Breast epithelium (tissue), 3 donors: ENCODE measurements at regions not wholly inside any gene's neighbourhood (a gene's known extent, or its start where the extent isn't known, plus 50 kb on each side); places are given as distances from the start of the nearest gene placed in this dataset.

Experiments used
- POLR2A ChIP-seq: fragments of 450-650 bp; IDR thresholded peaks from one replicate; pipeline ENCODE4 v1.6.1; 2016; ENCODE audit warnings: antibody characterized with exemption, mild to moderate bottlenecking, moderate library complexity
- POLR2AphosphoS5 ChIP-seq, 3 donors: sonication (generic); formaldehyde crosslinking; IDR thresholded peaks; one replicate each; pipeline ENCODE4 v1.6.1; 2017; ENCODE audit warnings: antibody characterized with exemption in 3 of 3
- TF ChIP-seq, protein P1 (sequence below), 3 donors: fragments of 450-650 bp; IDR thresholded peaks; one replicate each; pipeline ENCODE4 v1.5.1; 2016 to 2017; ENCODE audit warnings: antibody characterized with exemption in 3 of 3, mild to moderate bottlenecking in 3 of 3, moderate library complexity in 3 of 3

DNA sequence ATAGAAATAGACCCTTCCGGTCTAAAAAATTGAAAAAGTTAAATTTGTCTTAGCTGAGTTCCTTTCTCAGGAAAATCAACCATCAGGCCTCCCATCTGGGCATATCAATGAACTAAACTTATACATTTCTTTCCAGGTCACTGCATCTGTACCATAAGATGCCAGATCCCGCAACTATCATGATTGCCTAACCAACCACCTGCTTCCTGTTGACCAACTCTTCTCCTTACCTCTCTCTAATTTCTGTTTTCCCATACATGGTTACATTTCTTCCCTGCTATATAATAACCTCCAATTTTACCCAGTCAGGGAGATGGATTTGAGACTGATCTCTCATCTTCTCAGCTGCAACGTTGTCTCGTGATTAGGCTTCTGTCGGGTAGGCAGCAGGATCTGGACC, 228.7 kb downstream of the FSIP2 start:
- TF ChIP-seq POLR2A: no peak
- no peak for TF ChIP-seq POLR2AphosphoS5 (IDR thresholded peaks at IDR 0.05)
- TF ChIP-seq, protein P1, sequence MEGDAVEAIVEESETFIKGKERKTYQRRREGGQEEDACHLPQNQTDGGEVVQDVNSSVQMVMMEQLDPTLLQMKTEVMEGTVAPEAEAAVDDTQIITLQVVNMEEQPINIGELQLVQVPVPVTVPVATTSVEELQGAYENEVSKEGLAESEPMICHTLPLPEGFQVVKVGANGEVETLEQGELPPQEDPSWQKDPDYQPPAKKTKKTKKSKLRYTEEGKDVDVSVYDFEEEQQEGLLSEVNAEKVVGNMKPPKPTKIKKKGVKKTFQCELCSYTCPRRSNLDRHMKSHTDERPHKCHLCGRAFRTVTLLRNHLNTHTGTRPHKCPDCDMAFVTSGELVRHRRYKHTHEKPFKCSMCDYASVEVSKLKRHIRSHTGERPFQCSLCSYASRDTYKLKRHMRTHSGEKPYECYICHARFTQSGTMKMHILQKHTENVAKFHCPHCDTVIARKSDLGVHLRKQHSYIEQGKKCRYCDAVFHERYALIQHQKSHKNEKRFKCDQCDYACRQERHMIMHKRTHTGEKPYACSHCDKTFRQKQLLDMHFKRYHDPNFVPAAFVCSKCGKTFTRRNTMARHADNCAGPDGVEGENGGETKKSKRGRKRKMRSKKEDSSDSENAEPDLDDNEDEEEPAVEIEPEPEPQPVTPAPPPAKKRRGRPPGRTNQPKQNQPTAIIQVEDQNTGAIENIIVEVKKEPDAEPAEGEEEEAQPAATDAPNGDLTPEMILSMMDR (IDR thresholded peaks at IDR 0.05): no peak
